ENCODE measurements at regions not wholly inside any gene's neighbourhood (a gene's known extent, or its start where the extent isn't known, plus 50 kb on each side); places are given as distances from the start of the nearest gene placed in this dataset.

- no peak for TF ChIP-seq CTCF (IDR thresholded peaks at IDR 0.05; ENCODE audit: low read depth, low read length, missing control alignments)
- DNase-seq (ENCODE audit: low read depth): no peak
- H3K4me3 ChIP-seq (ENCODE audit: low read depth, low read length): no peak overlapping the region
Measured at GRCh38 chr1:29527314-29528004, 291.1 kb downstream of the PTPRU start.

- DNase-seq (ENCODE audit: low read depth): no peak
- no peak for TF ChIP-seq CTCF (IDR thresholded peaks at IDR 0.05; ENCODE audit: low read depth, low read length, missing control alignments)
- no peak overlapping the region for H3K4me3 ChIP-seq (ENCODE audit: low read depth, low read length)
Measured at GRCh38 chr1:29525941-29526340, 289.6 kb downstream of the PTPRU start.

GRCh38 chr1:29524285-29525065 lies 288.2 kb downstream of the PTPRU start:
- no peak for TF ChIP-seq CTCF (IDR thresholded peaks at IDR 0.05; ENCODE audit: low read depth, low read length, missing control alignments)
- no peak for DNase-seq (ENCODE audit: low read depth)
- H3K4me3 ChIP-seq (ENCODE audit: low read depth, low read length): no peak overlapping the region

GRCh38 chr1:29523576-29523975 lies 287.3 kb downstream of the PTPRU start:
- TF ChIP-seq CTCF (IDR thresholded peaks at IDR 0.05; ENCODE audit: low read depth, low read length, missing control alignments): no peak
- no peak for DNase-seq (ENCODE audit: low read depth)
- H3K4me3 ChIP-seq (ENCODE audit: low read depth, low read length): no peak overlapping the region

GRCh38 chr1:29523136-29523535 lies 286.8 kb downstream of the PTPRU start:
- no peak overlapping the region for H3K4me3 ChIP-seq (ENCODE audit: low read depth, low read length)
- no peak for DNase-seq (ENCODE audit: low read depth)
- no peak for TF ChIP-seq CTCF (IDR thresholded peaks at IDR 0.05; ENCODE audit: low read depth, low read length, missing control alignments)

- no peak for DNase-seq (ENCODE audit: low read depth)
- no peak for TF ChIP-seq CTCF (IDR thresholded peaks at IDR 0.05; ENCODE audit: low read depth, low read length, missing control alignments)
- no peak overlapping the region for H3K4me3 ChIP-seq (ENCODE audit: low read depth, low read length)
Measured at GRCh38 chr1:29521811-29522580, 285.7 kb downstream of the PTPRU start.
